Liver (tissue), 8 donors: ENCODE measurements at regions not wholly inside any gene's neighbourhood (a gene's known extent, or its start where the extent isn't known, plus 50 kb on each side); places are given as distances from the start of the nearest gene placed in this dataset.
"Not testable (repeated sequence)": the region's sequence is repeated elsewhere in the genome, so short reads cannot be mapped to it uniquely, and the experiment has no call there.

ENCODE experiments used
- DNase-seq: peaks from one replicate; pipeline ENCODE4 v3.0.0-alpha.2; 2017; ENCODE audit warnings: low spot score
- H3K27ac ChIP-seq, 2 donors: one replicate each; pipeline ENCODE4 v1.7.0; 2013; ENCODE audit warnings: inconsistent platforms in 2 of 2, low read length in 2 of 2, control low read depth in 1 of 2, low read depth in 1 of 2, mild to moderate bottlenecking in 1 of 2
- H3K27me3 ChIP-seq, 4 donors: one replicate each; pipeline versions ENCODE4 v1.6.1 to v1.7.0; 2013; ENCODE audit warnings: low read length in 3 of 4, inconsistent platforms in 1 of 4, mild to moderate bottlenecking in 1 of 4, moderate library complexity in 1 of 4; ENCODE audit not compliant: control insufficient read depth in 4 of 4, insufficient read depth in 4 of 4
- H3K36me3 ChIP-seq, 4 donors: one replicate each; pipeline versions ENCODE4 v1.6.1 to v1.7.0; 2013; ENCODE audit warnings: low read length in 3 of 4, mild to moderate bottlenecking in 3 of 4, low read depth in 1 of 4, moderate library complexity in 1 of 4; ENCODE audit not compliant: control insufficient read depth in 4 of 4, insufficient read depth in 3 of 4
- H3K4me1 ChIP-seq, 4 donors: one replicate each; pipeline versions ENCODE4 v1.6.1 to v1.7.0; 2013; ENCODE audit warnings: low read length in 3 of 4, mild to moderate bottlenecking in 3 of 4, moderate library complexity in 1 of 4; ENCODE audit not compliant: control insufficient read depth in 4 of 4, insufficient read depth in 4 of 4
- H3K4me3 ChIP-seq, 3 donors: one replicate each; pipeline versions ENCODE4 v1.6.1 to v1.7.0; 2013; ENCODE audit warnings: low read length in 3 of 3, control low read depth in 1 of 3, low read depth in 1 of 3, mild to moderate bottlenecking in 1 of 3
- H3K9ac ChIP-seq, 2 donors: one replicate each; pipeline ENCODE4 v1.7.0; 2013; ENCODE audit warnings: low read length in 2 of 2, mild to moderate bottlenecking in 2 of 2, moderate library complexity in 2 of 2, control low read depth in 1 of 2, low read depth in 1 of 2
- H3K9me3 ChIP-seq, 4 donors: one replicate each; pipeline versions ENCODE4 v1.6.1 to v1.7.0; 2013; ENCODE audit warnings: low read length in 3 of 4; ENCODE audit not compliant: control insufficient read depth in 4 of 4
- ATF3 ChIP-seq: IDR thresholded peaks from 2 replicates; pipeline ENCODE4 v1.6.1; 2016; ENCODE audit warnings: antibody characterized with exemption
- EGR1 ChIP-seq, 2 donors: IDR thresholded peaks; 2 replicates each; pipeline ENCODE4 v1.6.1; 2016 to 2018; ENCODE audit warnings: antibody characterized with exemption in 2 of 2, low read depth in 2 of 2
- FOXA1 ChIP-seq: IDR thresholded peaks from 2 replicates; pipeline ENCODE4 v1.6.1; 2016; ENCODE audit warnings: antibody characterized with exemption
- FOXA2 ChIP-seq: IDR thresholded peaks from 2 replicates; pipeline ENCODE4 v1.6.1; 2016; ENCODE audit warnings: antibody characterized with exemption
- GABPA ChIP-seq, 2 donors: IDR thresholded peaks in 1 of 2; conservative IDR thresholded peaks in 1 of 2; 2 replicates each; pipeline ENCODE4 v1.6.1; 2016; ENCODE audit warnings: antibody characterized with exemption in 2 of 2, mild to moderate bottlenecking in 1 of 2, moderate library complexity in 1 of 2
- HNF4A ChIP-seq, 2 donors: conservative IDR thresholded peaks; 2 replicates each; pipeline ENCODE4 v1.6.1; 2016; ENCODE audit warnings: antibody characterized with exemption in 2 of 2, mild to moderate bottlenecking in 2 of 2
- HNF4G ChIP-seq: IDR thresholded peaks from 2 replicates; pipeline ENCODE4 v1.6.1; 2016; ENCODE audit warnings: antibody characterized with exemption
- JUND ChIP-seq, 2 donors: IDR thresholded peaks; 2 replicates each; pipeline ENCODE4 v1.6.1; 2016; ENCODE audit warnings: antibody characterized with exemption in 2 of 2
- NR2F2 ChIP-seq: IDR thresholded peaks from 2 replicates; pipeline ENCODE4 v1.6.1; 2016; ENCODE audit warnings: antibody characterized with exemption
- RAD21 ChIP-seq, 2 donors: IDR thresholded peaks; 2 replicates each; pipeline ENCODE4 v1.6.1; 2016; ENCODE audit warnings: antibody characterized with exemption in 2 of 2, mild to moderate bottlenecking in 2 of 2
- RXRA ChIP-seq, 2 donors: IDR thresholded peaks; 2 replicates each; pipeline ENCODE4 v1.6.1; 2017 to 2018; ENCODE audit warnings: antibody characterized with exemption in 2 of 2, mild to moderate bottlenecking in 1 of 2
- SP1 ChIP-seq: IDR thresholded peaks from 2 replicates; pipeline ENCODE4 v1.6.1; 2018; ENCODE audit warnings: antibody characterized with exemption, mild to moderate bottlenecking
- TAF1 ChIP-seq: conservative IDR thresholded peaks from 2 replicates; pipeline ENCODE4 v1.6.1; 2016; ENCODE audit warnings: antibody characterized with exemption, mild to moderate bottlenecking
- YY1 ChIP-seq: IDR thresholded peaks from 2 replicates; pipeline ENCODE4 v1.6.1; 2016; ENCODE audit warnings: antibody characterized with exemption, mild to moderate bottlenecking
- WGBS: extraction: QIAGEN DNeasy Blood & Tissue Kit; methylation state at CpG from one replicate; pipeline ENCODE4 v1.1.7; 2013; 5-methylcytosine and 5-hydroxymethylcytosine counted together
- TF ChIP-seq, protein P1 (sequence below): fragments of 150-350 bp; IDR thresholded peaks from 2 replicates; pipeline ENCODE4 v1.5.1; 2017; ENCODE audit warnings: improper control_type of control experiment, low read depth, low read length; ENCODE audit not compliant: missing input control
- TF ChIP-seq, protein P2 (sequence below): IDR thresholded peaks from 2 replicates; pipeline ENCODE4 v1.6.1; 2016; ENCODE audit warnings: antibody characterized with exemption
- TF ChIP-seq, protein P3 (sequence below): IDR thresholded peaks from 2 replicates; pipeline ENCODE4 v1.6.1; 2016; ENCODE audit warnings: antibody characterized with exemption, mild to moderate bottlenecking
- TF ChIP-seq, protein P4 (sequence below): IDR thresholded peaks from 2 replicates; pipeline ENCODE4 v1.6.1; 2016; ENCODE audit warnings: antibody characterized with exemption
- donor health status: healthy.
- donor health status: healthy.
- donor health status: healthy.
- donor health status: healthy.
- donor health status: healthy.

DNA sequence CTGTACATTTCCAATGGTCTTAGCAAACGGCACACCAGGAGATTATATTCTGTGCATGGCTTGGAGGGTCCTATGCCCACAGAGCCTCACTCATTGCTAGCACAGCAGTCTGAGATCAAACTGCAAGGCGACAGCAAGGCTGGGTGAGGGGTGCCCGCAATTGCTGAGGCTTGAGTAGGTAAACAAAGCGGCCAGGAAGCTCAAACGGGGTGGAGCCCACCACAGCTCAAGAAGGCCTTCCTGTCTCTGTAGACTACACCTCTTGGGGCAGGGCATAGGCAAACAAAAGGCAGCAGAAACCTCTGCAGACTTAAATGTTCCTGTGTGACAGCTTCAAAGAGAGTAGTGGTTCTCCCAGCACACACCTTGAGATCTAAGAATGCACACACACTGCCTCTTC lies 91.3 kb downstream of the OR4A5 start:
- H3K27me3 ChIP-seq, H3K4me1 ChIP-seq, H3K36me3 ChIP-seq, H3K27ac ChIP-seq, DNase-seq, H3K4me3 ChIP-seq, H3K9ac ChIP-seq: not testable (repeated sequence)
- WGBS: 50% methylated on average over 5 of the region's 5 CpGs
- peaks cover 4 to 15% (median 9%) of the 10 kb centered on the region in 4 donors for H3K9me3 ChIP-seq

DNA sequence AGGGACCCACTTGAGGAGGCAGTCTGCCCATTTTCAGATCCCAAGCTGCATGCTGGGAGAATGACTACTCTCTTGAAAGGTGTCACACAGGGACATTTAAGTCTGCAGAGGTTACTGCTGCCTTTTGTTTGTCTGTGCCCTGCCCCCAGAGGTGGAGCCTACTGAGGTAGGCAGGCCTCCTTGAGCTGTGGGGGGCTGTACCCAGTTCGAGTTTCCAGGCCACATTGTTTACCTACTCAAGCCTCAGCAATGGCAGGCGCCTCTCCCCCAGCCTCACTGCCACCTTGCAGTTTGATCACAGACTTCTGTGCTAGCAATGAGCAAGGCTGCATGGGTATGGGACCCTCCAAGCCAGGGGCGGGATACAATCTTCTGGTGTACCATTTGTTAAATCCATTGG lies 126.0 kb downstream of the OR4A5 start:
- TF ChIP-seq, protein P1, sequence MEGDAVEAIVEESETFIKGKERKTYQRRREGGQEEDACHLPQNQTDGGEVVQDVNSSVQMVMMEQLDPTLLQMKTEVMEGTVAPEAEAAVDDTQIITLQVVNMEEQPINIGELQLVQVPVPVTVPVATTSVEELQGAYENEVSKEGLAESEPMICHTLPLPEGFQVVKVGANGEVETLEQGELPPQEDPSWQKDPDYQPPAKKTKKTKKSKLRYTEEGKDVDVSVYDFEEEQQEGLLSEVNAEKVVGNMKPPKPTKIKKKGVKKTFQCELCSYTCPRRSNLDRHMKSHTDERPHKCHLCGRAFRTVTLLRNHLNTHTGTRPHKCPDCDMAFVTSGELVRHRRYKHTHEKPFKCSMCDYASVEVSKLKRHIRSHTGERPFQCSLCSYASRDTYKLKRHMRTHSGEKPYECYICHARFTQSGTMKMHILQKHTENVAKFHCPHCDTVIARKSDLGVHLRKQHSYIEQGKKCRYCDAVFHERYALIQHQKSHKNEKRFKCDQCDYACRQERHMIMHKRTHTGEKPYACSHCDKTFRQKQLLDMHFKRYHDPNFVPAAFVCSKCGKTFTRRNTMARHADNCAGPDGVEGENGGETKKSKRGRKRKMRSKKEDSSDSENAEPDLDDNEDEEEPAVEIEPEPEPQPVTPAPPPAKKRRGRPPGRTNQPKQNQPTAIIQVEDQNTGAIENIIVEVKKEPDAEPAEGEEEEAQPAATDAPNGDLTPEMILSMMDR: no peak
- TF ChIP-seq, protein P2, sequence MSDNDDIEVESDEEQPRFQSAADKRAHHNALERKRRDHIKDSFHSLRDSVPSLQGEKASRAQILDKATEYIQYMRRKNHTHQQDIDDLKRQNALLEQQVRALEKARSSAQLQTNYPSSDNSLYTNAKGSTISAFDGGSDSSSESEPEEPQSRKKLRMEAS: no peak
- TF ChIP-seq JUND (IDR thresholded peaks at IDR 0.05) (no peak), EGR1 (IDR thresholded peaks at IDR 0.05; ENCODE audit: low read depth in 2 of 2) (no peak), YY1 (no peak), SP1 (no peak), FOXA1 (no peak), RXRA (IDR thresholded peaks at IDR 0.05) (no peak), FOXA2 (no peak), RAD21 (IDR thresholded peaks at IDR 0.05) (no peak), HNF4A (conservative IDR thresholded peaks at IDR 0.05) (no peak), HNF4G (no peak), GABPA (IDR thresholded peaks at IDR 0.05 in 1 of 2, conservative IDR thresholded peaks at IDR 0.05 in 1 of 2) (no peak), TAF1 (no peak), ATF3 (no peak), NR2F2 (no peak)
- TF ChIP-seq, protein P3, sequence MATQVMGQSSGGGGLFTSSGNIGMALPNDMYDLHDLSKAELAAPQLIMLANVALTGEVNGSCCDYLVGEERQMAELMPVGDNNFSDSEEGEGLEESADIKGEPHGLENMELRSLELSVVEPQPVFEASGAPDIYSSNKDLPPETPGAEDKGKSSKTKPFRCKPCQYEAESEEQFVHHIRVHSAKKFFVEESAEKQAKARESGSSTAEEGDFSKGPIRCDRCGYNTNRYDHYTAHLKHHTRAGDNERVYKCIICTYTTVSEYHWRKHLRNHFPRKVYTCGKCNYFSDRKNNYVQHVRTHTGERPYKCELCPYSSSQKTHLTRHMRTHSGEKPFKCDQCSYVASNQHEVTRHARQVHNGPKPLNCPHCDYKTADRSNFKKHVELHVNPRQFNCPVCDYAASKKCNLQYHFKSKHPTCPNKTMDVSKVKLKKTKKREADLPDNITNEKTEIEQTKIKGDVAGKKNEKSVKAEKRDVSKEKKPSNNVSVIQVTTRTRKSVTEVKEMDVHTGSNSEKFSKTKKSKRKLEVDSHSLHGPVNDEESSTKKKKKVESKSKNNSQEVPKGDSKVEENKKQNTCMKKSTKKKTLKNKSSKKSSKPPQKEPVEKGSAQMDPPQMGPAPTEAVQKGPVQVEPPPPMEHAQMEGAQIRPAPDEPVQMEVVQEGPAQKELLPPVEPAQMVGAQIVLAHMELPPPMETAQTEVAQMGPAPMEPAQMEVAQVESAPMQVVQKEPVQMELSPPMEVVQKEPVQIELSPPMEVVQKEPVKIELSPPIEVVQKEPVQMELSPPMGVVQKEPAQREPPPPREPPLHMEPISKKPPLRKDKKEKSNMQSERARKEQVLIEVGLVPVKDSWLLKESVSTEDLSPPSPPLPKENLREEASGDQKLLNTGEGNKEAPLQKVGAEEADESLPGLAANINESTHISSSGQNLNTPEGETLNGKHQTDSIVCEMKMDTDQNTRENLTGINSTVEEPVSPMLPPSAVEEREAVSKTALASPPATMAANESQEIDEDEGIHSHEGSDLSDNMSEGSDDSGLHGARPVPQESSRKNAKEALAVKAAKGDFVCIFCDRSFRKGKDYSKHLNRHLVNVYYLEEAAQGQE: no peak
- TF ChIP-seq, protein P4, sequence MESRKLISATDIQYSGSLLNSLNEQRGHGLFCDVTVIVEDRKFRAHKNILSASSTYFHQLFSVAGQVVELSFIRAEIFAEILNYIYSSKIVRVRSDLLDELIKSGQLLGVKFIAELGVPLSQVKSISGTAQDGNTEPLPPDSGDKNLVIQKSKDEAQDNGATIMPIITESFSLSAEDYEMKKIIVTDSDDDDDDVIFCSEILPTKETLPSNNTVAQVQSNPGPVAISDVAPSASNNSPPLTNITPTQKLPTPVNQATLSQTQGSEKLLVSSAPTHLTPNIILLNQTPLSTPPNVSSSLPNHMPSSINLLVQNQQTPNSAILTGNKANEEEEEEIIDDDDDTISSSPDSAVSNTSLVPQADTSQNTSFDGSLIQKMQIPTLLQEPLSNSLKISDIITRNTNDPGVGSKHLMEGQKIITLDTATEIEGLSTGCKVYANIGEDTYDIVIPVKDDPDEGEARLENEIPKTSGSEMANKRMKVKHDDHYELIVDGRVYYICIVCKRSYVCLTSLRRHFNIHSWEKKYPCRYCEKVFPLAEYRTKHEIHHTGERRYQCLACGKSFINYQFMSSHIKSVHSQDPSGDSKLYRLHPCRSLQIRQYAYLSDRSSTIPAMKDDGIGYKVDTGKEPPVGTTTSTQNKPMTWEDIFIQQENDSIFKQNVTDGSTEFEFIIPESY: no peak
- WGBS: 30% methylated on average over 3 of the region's 3 CpGs
- Histone ChIP-seq H3K9ac (no peak overlapping the region), H3K36me3 (no peaks in the 10 kb centered on the region), H3K4me3 (peak overlapping the region in 1 of 3 donors; percentile 14), H3K4me1 (no peaks in the 10 kb centered on the region), H3K27me3 (no peaks in the 10 kb centered on the region), H3K9me3 (peaks cover 6 to 37% (median 17%) of the 10 kb centered on the region in 4 donors), H3K27ac (no peak overlapping the region)
- DNase-seq: no peak

GRCh38 chr11:54855047-54855446 lies 148.4 kb downstream of the OR4A5 start:
- DNase-seq, H3K9ac ChIP-seq, H3K4me3 ChIP-seq, H3K27me3 ChIP-seq, H3K36me3 ChIP-seq, H3K4me1 ChIP-seq, H3K27ac ChIP-seq: not testable (repeated sequence)
- H3K9me3 ChIP-seq: peaks cover 3 to 38% (median 13%) of the 10 kb centered on the region in 4 donors
- WGBS: 55% methylated on average over 3 of the region's 3 CpGs
